ENCODE measurements at regions not wholly inside any gene's neighbourhood (a gene's known extent, or its start where the extent isn't known, plus 50 kb on each side); places are given as distances from the start of the nearest gene placed in this dataset.
A peak's percentile ranks its signal among the peaks of the same experiment; 100 is the strongest.

- Histone ChIP-seq H4K20me1 (ENCODE audit: insufficient read depth) (no peaks in the 10 kb centered on the region), H3K79me2 (ENCODE audit: low read depth) (no peaks in the 10 kb centered on the region), H3K4me2 (no peak overlapping the region), H3K27ac (no peak overlapping the region), H3K36me3 (ENCODE audit: low read depth) (no peaks in the 10 kb centered on the region), H3K9me2 (ENCODE audit: insufficient read depth) (no peaks in the 10 kb centered on the region), H2AFZ (0 out of 2 replicates have a peak overlapping the region, but pooled peaks have one; percentile 33), H3K4me1 (replicated peaks; ENCODE audit: insufficient read depth) (0 out of 2 replicates have a peak, but pooled peaks cover 5% of the 10 kb centered on the region), H3K27me3 (ENCODE audit: insufficient read depth, low read depth) (no peaks in the 10 kb centered on the region), H3K4me3 (no peak overlapping the region), H3K9me3 (ENCODE audit: insufficient read depth, low read depth) (no peaks in the 10 kb centered on the region; the same call in 1 of the 2 replicates), H3F3A (ENCODE audit: insufficient read depth, low read depth) (0 out of 2 replicates have a peak, but pooled peaks cover 4% of the 10 kb centered on the region)
- DNase-seq: no peak
- ChIA-PET CTCF (no interaction called here), POLR2A (ENCODE audit: unreplicated experiment) (no interaction called here)
- TF ChIP-seq EZH2 (IDR thresholded peaks at IDR 0.05; ENCODE audit: low read depth): no peak
- TF ChIP-seq, protein P1, sequence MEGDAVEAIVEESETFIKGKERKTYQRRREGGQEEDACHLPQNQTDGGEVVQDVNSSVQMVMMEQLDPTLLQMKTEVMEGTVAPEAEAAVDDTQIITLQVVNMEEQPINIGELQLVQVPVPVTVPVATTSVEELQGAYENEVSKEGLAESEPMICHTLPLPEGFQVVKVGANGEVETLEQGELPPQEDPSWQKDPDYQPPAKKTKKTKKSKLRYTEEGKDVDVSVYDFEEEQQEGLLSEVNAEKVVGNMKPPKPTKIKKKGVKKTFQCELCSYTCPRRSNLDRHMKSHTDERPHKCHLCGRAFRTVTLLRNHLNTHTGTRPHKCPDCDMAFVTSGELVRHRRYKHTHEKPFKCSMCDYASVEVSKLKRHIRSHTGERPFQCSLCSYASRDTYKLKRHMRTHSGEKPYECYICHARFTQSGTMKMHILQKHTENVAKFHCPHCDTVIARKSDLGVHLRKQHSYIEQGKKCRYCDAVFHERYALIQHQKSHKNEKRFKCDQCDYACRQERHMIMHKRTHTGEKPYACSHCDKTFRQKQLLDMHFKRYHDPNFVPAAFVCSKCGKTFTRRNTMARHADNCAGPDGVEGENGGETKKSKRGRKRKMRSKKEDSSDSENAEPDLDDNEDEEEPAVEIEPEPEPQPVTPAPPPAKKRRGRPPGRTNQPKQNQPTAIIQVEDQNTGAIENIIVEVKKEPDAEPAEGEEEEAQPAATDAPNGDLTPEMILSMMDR (conservative IDR thresholded peaks at IDR 0.05): no peak
- intact Hi-C loops (cut with micrococcal nuclease; ENCODE audit: unreplicated experiment): no loop called here
- no TSS peak for BruUV-seq (replicated peaks)
Measured at GRCh38 chr13:76292031-76292430, 594.2 kb downstream of the KCTD12 start.

DNA sequence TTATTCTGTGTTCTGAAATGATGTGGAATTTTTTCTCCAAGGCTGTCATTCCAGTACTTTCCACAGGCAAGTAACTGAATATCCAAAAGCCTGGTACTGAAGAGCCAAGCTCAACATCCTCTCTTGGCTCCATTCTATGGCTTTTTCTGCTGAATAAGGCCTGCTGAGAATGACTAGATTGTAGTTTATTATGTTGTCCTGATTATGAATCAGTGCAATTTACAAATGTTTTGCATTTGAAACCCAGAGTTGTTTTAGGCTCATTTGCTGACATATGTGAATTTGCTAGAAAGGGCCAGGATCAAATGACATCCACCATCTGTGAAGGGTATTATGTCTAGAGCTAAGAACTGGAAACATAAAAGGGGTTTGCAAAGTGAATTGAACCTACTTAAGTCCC, 596.6 kb downstream of the KCTD12 start:
- intact Hi-C loops (cut with micrococcal nuclease; ENCODE audit: unreplicated experiment): no loop called here
- Histone ChIP-seq H3K9me3 (ENCODE audit: insufficient read depth, low read depth) (no peaks in the 10 kb centered on the region; the same call in 1 of the 2 replicates), H3F3A (ENCODE audit: insufficient read depth, low read depth) (0 out of 2 replicates have a peak, but pooled peaks cover 4% of the 10 kb centered on the region), H4K20me1 (ENCODE audit: insufficient read depth) (no peaks in the 10 kb centered on the region), H2AFZ (no peak overlapping the region), H3K36me3 (ENCODE audit: low read depth) (no peaks in the 10 kb centered on the region), H3K4me1 (replicated peaks; ENCODE audit: insufficient read depth) (0 out of 2 replicates have a peak, but pooled peaks cover 5% of the 10 kb centered on the region), H3K4me3 (no peak overlapping the region), H3K27me3 (ENCODE audit: insufficient read depth, low read depth) (no peaks in the 10 kb centered on the region), H3K27ac (no peak overlapping the region), H3K9me2 (ENCODE audit: insufficient read depth) (no peaks in the 10 kb centered on the region), H3K79me2 (ENCODE audit: low read depth) (no peaks in the 10 kb centered on the region), H3K4me2 (no peak overlapping the region)
- DNase-seq: no peak
- ChIA-PET CTCF (no interaction called here), POLR2A (ENCODE audit: unreplicated experiment) (no interaction called here)
- TF ChIP-seq, protein P1 (conservative IDR thresholded peaks at IDR 0.05): no peak
- no peak for TF ChIP-seq EZH2 (IDR thresholded peaks at IDR 0.05; ENCODE audit: low read depth)
- no TSS peak for BruUV-seq (replicated peaks)

GRCh38 chr13:76286178-76286577, 600.0 kb downstream of the KCTD12 start:
- no peaks in the 10 kb centered on the region for H3K27me3 ChIP-seq (ENCODE audit: insufficient read depth, low read depth)
- CTCF ChIA-PET: no interaction called here
- H3K36me3 ChIP-seq (ENCODE audit: low read depth): no peaks in the 10 kb centered on the region
- BruUV-seq (replicated peaks): no TSS peak
- no peaks in the 10 kb centered on the region for H3K4me1 ChIP-seq (replicated peaks; ENCODE audit: insufficient read depth)
- H3K4me3 ChIP-seq: no peak overlapping the region
- no peak overlapping the region for H3K4me2 ChIP-seq
- H3K9me2 ChIP-seq (ENCODE audit: insufficient read depth): no peaks in the 10 kb centered on the region
- intact Hi-C loops (cut with micrococcal nuclease; ENCODE audit: unreplicated experiment): no loop called here
- POLR2A ChIA-PET (ENCODE audit: unreplicated experiment): interaction anchor here (0.6 kb wide), 1 partner anchor 17 kb away, joined by 3 read pairs; no protein-coding TSS in a partner anchor
- no peak for DNase-seq
- H3K27ac ChIP-seq: no peak overlapping the region
- no peaks in the 10 kb centered on the region for H3K9me3 ChIP-seq (ENCODE audit: insufficient read depth, low read depth)
- TF ChIP-seq, protein P1 (conservative IDR thresholded peaks at IDR 0.05): no peak
- no peak for TF ChIP-seq EZH2 (IDR thresholded peaks at IDR 0.05; ENCODE audit: low read depth)
- no peak overlapping the region for H2AFZ ChIP-seq
- H3F3A ChIP-seq (ENCODE audit: insufficient read depth, low read depth): no peaks in the 10 kb centered on the region
- no peaks in the 10 kb centered on the region for H3K79me2 ChIP-seq (ENCODE audit: low read depth)
- no peaks in the 10 kb centered on the region for H4K20me1 ChIP-seq (ENCODE audit: insufficient read depth)
